GM18507 (cell line): ENCODE measurements at regions not wholly inside any gene's neighbourhood (a gene's known extent, or its start where the extent isn't known, plus 50 kb on each side); places are given as distances from the start of the nearest gene placed in this dataset.

Experiments used
- DNase-seq: peaks from one replicate; pipeline ENCODE4 v3.0.0; 2011; ENCODE audit warnings: low read depth; ENCODE audit not compliant: insufficient read length; ENCODE audit errors: extremely low spot score
- FAIRE-seq: peaks from 2 replicates; lab custom pipeline; 2011; peaks lifted over from hg19 to GRCh38; lab: Jason Lieb, UNC

DNA sequence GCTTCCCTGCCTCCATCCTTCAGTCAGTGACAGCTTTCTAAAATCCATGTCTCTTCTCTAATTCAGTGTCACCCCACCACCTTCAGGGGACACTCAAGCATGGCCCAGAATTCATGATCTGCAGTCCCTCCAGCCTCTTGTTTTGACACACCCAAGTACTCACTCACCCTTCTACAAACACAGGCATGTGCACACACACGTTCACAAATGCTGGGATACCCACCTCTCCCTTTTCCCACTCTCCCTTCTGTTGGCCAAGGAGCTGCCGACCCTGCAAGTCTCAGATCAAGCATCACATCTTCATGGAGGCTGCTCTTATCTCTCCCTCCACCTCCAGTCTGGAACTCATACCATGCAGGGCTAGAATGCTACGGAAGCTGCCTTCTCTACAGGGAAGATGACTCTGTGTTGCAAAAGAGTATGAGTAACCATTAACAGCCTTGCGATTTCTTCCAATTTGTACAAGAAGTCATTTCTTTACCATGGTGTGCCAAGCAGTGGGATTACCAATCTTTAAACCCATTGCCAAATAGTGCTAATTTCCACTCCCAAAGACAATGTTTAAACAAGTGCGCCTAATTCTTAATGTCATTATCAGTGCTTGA is 196.1 kb downstream of the BCL11B start:
- no peak for DNase-seq
- FAIRE-seq = no peak

DNA sequence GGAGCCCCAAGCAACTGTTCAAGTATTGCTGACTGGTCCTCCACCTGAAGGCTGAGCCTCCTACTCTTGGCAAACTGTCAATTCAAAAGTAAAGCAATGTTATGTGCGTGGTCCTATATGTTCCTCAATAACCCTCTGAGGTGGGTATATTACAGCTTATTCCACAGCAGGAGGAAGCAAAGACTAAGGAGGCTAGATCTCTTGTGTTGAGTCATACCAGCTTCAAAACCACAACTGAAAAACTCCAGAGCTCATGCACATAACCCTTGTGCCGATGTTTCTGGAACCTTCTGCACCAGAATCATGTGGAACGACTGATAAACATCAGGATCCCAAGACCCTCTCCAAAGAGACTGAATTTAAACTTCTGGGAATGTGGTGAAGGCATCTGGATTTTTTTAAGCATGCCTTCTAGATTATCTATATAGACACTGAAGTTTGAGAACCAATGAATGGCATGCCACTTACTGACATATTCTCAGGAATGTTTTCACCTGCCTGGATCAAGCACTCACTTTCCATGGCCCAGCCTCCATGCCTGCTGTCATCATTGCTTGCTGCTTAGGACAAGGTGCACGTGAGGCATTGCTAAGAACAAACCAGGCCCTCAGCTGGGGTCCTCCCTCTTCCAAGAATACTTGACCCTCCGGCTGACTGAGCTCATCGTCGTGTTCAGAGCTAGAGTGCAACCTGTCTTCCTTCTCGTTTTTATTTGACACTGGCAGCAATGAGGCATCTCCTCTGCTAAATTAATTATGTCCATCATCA is 194.7 kb downstream of the BCL11B start:
- no peak for FAIRE-seq
- DNase-seq = no peak

DNA sequence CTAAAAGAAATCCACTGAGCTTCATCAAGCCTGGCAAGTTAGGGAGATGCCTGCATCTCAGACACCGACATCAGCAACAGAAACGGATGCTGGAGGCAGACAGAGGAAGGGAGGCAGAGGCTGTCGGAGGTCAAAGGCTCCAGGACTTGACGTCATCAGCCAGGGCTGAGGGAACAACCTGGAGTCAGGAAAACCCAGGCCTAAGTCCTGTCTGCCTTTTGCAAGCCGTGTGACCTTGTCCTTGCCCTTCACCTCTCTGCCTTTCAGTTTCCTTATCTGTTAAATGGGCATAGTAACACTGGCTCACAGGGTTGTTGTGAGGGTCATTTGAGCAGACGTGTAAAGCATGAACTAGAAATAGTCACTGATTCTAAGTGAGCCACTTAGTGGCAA is 194.2 kb downstream of the BCL11B start:
- no peak for FAIRE-seq
- no peak for DNase-seq

DNA sequence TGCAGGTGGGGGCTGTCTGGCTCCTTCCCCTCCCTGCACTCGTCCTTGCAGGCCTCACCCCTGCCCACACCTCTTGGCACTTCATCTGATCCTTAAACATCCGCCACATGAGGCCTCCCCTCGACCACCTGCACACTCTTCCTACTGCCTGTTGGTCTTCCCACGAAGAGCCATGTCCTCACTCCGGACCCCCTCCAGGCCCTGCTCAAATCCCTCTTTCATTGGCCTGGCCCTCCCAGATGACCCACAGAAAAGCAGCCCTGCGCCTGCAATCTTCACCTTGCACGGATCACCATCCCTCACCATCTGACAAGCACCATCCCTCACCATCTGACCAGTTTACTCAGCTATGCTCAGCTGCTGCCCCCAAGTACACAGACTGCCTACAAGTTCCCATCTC is 193.6 kb downstream of the BCL11B start:
- FAIRE-seq = no peak
- no peak for DNase-seq

DNA sequence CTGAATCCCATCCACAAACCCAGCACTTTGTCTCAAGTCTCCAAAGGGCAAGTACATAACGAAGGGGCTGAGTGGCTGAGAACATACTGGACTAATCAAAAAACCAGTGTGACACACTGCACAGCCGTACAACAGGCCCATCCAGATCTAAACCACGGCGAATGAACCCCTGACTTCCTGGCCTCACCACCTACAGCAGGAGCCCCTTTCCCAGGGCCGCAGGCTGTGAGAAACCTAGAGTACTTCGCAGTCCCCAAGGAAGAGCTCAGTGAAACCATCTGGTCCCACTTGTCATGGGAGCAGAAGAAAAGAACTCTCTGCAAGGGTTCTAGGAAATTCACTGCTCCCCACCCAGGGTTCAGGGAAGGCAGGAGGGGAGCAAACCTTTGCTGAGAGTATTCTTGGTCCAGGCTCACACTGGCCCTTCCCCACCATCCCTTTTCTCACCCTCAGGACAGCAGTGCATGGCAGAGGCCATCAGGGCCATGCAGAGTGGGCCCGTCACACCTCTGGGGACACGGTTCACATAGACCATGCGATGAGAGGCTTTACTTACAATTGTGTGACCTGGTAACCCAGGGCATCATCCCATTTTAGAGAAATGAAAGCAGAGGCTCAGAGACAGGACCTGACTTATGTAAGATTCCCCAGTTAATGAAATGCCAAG is 192.8 kb downstream of the BCL11B start:
- DNase-seq (no peak), FAIRE-seq (no peak)

DNA sequence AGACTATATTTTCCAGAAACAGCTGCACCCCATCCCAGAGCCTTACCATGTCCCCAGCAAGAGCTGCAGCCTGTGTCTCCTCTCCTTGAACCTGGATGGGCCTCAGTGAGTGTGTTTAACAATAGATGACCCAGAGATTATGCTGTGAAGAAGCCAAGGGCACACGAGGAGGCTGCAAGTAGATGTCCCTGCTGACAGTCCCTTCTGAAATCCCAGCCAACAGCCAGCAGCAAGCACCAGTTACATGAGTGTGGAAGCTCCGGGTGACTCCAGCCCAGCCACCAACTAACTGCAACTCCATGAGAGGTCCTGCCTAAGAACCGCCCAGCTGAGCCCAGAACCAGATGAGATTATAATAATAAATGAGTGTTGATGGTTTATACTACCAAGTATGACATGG is 191.7 kb downstream of the BCL11B start:
- FAIRE-seq (no peak), DNase-seq (no peak)

DNA sequence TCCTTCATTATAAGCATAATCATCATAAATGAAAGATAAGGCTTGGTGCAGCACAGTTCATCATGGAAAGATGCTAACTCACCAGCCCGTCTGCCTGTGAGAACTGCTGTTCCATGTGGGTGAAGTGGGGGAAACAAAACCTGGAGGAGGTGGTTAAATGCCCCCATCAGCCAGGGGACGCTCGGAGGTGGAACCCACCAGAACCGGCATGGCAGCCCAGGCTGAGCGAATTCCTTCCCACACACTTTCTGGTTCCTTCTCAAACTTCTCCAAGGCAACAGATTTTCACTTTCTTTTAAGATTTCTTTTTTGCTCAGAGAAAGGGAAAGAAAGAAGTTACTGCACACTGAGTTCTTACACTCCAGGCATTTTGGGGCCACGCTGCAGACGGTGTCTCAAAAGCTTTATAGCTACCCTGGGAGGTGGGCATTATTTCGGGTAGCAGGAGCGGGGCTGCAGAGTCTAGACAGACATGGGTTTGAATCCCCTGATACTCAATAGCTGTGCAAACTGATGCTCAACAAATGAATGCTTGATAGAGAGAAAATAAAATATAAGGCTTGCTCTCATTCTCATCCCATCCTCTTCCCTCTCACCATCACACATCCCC is 190.7 kb downstream of the BCL11B start:
- FAIRE-seq = no peak
- DNase-seq = no peak

DNA sequence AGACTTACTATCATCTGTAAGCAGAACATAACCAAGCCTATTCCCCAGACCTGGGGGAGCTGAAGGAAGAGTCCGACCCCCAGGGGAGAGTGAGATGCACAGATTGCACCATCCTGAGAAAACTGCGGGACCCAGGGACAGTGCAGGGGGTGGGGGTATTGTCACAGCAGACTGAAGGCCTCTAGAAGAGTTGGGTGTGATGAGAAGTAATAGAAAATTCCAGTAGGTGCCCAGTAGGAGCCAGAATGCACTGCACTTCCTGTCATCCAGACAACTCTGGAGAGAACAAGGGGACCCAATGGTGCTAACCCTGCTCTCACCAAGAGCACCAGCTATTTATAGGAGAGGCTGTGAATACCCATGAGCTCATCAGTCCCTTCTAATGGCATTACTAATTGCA is 190.1 kb downstream of the BCL11B start:
- DNase-seq (no peak), FAIRE-seq (no peak)

DNA sequence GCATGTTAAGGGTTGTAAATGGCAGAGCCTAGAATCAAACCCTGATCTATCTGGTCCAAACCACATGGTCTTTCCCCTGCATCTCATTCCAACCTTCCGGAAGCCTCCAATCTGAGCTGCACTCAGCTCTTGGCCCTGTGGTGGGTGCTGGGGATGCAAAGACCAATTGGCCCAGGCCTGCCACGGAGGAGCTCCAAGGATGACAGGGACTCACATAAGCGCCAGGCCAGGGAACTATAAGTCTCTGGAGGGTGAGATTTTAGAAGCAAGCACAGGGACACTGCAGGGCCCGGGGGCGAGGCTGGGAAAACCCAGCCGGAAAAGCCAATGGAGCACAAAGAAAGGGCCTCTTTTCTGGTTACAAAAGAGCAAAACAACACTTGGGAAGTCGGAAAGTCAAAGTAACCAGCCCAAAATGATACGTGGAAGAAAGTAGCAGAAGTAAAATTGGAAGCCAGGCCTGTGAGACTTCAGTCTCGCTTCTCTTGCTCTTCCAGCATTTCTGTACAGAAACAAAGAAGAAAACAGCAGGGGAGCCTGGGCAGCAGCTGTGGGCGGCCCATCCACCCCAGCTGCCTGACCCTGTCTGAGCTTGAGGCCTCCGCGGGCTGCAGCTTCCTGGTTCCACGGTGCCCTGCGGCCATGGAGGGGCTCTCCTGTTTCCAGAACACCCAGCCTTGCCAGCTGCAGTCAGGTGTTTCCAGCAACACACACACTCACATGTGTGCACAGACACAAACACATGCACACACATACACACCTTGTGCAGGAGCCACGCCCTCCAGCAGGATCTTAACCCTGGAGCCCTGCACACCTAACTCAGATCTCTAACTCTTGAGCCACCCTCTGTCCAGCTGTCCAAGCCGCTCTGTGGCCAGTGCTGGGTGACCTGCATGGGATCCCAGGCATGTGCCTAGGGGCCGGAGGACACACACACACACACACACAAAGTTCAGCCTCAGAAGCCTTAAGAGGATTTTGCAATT is 178.2 kb downstream of the BCL11B start:
- FAIRE-seq (no peak), DNase-seq (no peak)

DNA sequence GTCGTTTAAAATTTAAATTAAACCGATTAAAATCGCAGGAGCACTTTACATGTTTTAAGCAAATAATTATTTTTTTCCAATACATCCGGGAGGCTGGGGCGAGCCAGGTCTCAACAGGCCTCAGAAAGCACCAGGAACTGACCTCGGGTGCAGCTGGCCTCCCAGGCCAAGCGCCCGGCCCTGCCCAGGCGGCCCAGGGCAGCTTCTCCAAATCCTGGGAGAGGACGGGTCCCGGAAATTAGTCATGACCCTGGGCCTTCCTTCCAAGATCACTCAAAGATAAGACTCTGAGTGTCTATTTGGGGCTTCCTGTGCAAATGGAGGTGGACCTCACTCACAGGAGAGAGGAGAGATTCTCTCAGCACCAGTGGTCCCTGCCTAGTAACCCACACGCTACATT is 177.1 kb downstream of the BCL11B start:
- DNase-seq (no peak), FAIRE-seq (no peak)

DNA sequence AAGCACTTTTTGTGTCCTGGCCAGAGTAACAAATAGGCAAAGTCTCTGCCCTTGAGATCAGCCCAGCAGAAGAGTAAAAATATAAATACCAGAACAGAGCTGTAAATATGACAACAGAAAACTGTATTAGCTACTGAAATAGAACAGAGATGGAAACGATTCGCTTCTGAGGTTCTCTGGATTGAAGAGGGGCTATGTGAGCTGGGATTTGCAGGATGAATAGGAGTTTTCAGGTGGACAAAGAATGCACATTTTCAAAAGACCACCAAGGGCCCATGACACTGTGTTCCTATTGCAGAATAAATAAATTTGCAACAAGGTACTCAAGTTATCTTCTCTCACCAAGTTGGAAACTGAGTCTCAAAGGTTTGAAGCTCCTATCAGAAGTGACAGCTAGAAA is 176.6 kb downstream of the BCL11B start:
- FAIRE-seq = no peak

DNA sequence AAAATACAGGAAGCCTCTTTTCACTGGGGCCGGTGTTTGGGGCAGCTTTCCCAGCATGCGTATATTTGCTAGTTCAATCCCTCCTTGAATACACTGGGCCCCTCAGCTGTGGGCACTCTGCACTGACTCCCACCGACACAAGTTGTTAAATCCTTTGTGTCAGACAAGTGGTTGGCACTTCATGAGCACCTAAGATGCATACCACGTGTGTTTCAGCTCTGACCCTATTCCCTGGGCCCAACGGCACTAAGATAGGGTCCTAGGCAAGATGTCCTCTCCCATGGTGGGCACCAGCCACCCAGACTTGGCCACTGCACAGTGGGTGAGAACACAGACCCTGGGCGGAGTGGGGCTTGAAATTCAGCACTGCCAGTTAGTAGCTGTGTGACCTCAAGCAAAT is 173.8 kb downstream of the BCL11B start:
- DNase-seq (no peak), FAIRE-seq (no peak)

More for the DNA sequence above, 176.6 kb downstream of the BCL11B start:
- no peak for DNase-seq

DNA sequence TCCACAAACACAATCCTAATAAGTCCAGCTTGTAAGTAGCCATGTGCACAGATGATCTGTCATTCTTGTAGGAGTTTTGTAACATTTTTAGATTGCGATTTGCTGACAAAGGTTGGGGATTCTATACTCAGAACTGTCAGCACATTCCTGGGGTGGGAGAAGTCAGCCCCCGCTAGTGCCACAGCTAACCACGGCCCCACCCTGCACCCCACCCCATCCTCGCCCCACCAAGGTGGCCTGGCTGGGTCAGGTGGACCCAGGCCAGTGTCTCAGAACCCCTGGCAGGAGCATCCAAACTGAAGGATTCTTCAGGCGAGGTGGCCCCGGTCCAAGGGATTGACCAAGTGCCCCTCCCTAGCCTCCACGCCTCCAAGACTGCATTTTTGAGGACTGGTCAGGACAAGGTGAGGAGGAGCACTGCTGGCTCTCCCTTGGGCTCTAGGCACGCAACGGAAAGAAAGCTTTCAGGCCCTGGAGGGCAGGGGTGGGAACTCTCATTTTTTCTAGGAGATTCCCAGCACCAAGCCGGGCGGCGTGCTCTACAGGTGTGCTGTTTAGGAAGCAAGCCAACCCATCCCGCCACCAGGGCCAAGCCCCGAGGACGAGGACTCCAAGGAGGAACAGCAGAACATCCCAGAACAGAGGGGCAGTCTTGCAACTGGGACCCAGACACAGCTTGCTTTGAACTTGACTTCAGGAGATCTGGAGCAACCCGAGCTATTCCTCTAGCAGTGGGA is 172.8 kb downstream of the BCL11B start:
- FAIRE-seq (no peak), DNase-seq (no peak)

DNA sequence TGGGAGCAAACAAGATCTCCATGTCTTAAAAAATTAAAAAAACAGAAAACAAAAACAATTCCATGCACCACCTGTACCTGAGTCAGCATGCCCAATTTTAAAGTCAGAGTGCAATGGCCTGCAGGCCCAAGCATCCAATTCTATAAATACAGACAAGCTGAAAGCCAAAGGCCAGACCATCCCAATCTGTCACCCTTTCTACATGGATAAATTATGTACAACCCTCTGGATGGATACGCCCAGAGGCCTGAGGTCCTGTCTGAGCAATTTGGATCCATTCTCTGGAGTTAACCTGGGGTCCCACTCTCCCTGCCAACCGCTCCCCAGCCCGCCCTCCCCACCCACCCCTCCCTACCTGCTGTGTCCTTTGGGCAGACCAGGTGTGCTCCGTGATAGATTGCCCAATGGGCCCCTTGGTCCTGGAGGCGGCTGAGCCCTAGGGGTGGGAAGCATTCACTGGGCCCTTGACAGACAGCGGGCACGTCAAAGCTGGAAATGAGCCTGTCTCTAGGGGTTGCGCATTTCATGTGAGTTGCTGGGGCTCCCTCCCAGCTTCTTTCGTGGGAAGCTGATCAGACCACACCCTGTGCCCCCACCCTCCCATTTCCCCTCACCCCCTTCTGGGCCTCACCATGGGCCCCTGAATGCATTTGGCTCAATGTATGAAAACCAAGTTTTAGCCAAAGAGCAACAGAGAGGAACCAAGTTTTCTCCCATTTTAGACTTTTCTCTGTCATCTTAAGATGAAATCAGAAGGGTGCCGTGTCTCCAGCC is 171.3 kb downstream of the BCL11B start:
- DNase-seq (no peak), FAIRE-seq (no peak)

DNA sequence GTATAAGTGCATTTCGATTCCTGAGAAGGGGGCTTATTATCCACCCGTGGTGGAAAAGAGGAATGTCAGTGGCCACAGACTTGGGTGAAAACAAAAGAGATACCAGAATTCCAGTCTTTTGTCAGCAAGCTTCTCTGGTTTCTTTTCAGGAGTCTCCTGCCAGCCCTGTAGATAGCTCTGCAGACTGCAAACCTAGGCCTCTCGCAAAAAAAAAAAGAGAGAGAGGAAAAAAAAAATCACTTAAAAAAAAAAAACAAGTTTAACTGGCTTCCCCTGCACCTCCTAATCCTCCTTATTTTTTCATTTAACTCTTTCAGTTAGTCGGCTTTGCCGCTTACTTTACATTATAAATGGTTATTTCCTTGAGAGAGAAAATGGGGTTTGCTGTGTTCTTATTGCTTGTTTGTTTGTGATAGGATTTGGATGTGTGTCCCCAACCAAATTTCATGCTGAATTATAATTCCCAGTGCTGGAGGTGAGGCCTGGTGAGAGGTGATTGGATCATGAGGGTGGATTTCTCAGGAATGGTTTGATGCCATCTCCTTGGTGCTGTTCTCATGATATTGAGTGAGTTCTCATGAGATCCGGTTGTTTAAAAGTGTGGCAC is 170.0 kb downstream of the BCL11B start:
- FAIRE-seq = no peak
- no peak for DNase-seq

DNA sequence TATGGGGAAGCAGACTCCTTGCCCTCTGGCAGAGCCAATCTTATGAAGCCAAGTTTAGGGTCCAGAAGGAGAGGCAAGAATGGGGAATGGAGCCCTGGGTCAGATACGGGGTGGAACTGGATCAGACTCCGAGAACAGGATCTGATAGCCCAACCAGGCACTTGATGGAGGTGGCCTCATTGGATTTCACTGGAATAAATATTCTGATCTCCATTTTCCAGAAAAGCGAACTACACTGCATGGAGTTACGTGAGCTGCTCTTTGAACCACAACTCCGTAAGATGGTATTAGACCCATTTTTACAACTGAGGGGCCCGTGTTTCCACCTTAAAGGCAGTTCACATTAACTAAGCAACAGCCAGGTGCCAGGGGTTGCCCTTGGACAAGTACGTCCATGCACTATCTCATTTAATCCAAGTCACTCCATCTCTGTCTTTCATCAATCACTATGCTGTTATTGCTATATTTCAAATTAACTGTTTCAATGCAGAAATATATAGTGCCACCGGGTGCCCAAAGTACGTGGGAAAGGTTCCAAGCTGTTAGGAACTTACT is 155.2 kb downstream of the BCL11B start:
- FAIRE-seq = no peak

DNA sequence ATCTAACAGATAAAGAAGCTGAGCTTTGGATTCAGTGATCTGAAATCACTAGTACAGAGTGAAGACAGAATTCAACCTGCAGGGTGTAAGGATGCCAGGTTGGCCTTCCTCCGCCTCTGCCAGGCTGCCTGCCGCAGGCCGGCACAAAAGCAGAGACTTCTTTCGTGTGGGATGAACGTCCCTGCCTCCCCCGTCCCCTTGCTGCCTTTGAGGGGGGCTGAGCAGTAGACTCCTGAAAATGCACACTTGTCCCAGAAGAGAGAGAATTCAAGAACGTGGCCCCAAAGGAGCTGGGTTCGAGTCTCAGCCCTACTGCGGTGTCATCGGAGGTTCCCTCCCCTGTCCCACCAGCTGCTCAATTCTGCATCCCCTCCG is 154.3 kb downstream of the BCL11B start:
- DNase-seq (no peak), FAIRE-seq (no peak)

More for the DNA sequence above, 155.2 kb downstream of the BCL11B start:
- no peak for DNase-seq
